Vagina (tissue), 2 donors: ENCODE measurements at regions not wholly inside any gene's neighbourhood (a gene's known extent, or its start where the extent isn't known, plus 50 kb on each side); places are given as distances from the start of the nearest gene placed in this dataset.

Experiments
- DNase-seq, 2 donors: peaks; one replicate each; pipeline ENCODE4 v3.0.0-alpha.2; 2017; ENCODE audit errors: extremely low spot score in 2 of 2
- H3K27ac ChIP-seq: fragments of 200-600 bp; sonication (generic); one replicate; pipeline ENCODE4 v1.5.1; 2019
- H3K27me3 ChIP-seq: fragments of 200-600 bp; sonication (generic); one replicate; pipeline ENCODE4 v1.5.1; 2019
- H3K36me3 ChIP-seq, 2 donors: fragments of 200-600 bp; sonication (generic); one replicate each; pipeline ENCODE4 v1.5.1; 2017 to 2019
- H3K4me1 ChIP-seq: fragments of 200-600 bp; sonication (generic); one replicate; pipeline ENCODE4 v1.5.1; 2019
- H3K4me3 ChIP-seq, 2 donors: fragments of 200-600 bp; sonication (generic); 1 replicate in 1 of 2; 2 replicates in 1 of 2; pipeline ENCODE4 v1.5.1; 2016 to 2019
- H3K9me3 ChIP-seq: fragments of 200-600 bp; sonication (generic); one replicate; pipeline ENCODE4 v1.5.1; 2019
- POLR2A ChIP-seq, 2 donors: fragments of 450-650 bp; IDR thresholded peaks; one replicate each; pipeline ENCODE4 v1.6.1; 2017; ENCODE audit warnings: antibody characterized with exemption in 2 of 2, mild to moderate bottlenecking in 2 of 2, moderate library complexity in 2 of 2
- POLR2AphosphoS5 ChIP-seq, 2 donors: sonication (generic); formaldehyde crosslinking; IDR thresholded peaks; one replicate each; pipeline ENCODE4 v1.9.0; 2017; ENCODE audit warnings: antibody characterized with exemption in 2 of 2, mild to moderate bottlenecking in 2 of 2, low read depth in 1 of 2; ENCODE audit not compliant: insufficient read depth in 1 of 2
- intact Hi-C: fragments of 100-400 bp; cut with DNase I; formaldehyde crosslinking; loops from one replicate; pipeline ENCODE4 v1.15.1; 2023
- TF ChIP-seq, protein P1 (sequence below), 3 experiments: fragments of 450-650 bp in 2 of 3; fragments of 200-600 bp in 1 of 3; sonication (generic) in 1 of 3; IDR thresholded peaks; one replicate each; pipeline ENCODE4 v1.5.1; 2017 to 2019; ENCODE audit warnings: antibody characterized with exemption in 3 of 3, mild to moderate bottlenecking in 2 of 3, moderate library complexity in 2 of 3

DNA sequence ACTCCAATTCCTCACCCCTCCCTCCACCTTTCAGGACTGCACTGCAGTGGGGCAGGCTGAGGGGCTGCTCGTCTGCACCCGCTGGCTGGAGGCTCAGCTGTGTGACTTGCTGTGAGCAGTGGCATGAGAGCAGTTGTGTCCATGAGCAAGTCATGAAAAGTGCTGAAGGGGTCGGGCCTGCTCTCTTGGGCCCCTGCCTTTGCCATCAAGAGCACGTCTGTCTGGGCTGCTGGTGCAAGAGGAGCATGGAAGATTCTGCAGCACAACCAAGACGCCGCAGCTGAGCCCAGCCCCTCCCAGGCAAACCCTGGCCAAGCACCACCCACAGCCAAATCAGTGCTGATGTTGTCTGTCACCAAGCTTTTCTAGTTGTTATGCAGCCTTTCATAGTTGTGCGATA lies 284.3 kb downstream of the TCERG1L start:
- Histone ChIP-seq H3K4me1 (no peaks in the 10 kb centered on the region), H3K27me3 (no peaks in the 10 kb centered on the region)

DNA sequence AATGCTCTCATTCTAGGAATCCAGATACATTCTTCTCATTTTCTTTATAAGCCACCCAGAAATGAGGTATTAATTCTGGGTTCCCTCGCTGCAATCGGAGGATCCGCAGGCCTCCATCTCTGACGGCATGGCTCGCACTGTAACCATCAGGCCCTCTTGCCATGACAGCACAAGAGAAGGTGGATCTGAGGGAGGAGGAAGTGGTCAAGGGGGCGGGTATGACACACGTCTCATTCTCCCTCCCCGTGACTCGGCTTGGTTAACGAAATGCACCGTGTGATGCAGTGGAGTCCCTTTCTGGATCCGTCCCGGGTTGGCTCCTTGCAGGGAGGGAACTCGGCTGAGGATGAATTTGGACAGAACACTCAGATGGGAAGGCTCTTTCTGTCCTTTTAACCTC lies 280.2 kb downstream of the TCERG1L start:
- TF ChIP-seq POLR2AphosphoS5 (IDR thresholded peaks at IDR 0.05; ENCODE audit: insufficient read depth in 1 of 2, low read depth in 1 of 2) (no peak), POLR2A (IDR thresholded peaks at IDR 0.05) (no peak)
- TF ChIP-seq, protein P1, sequence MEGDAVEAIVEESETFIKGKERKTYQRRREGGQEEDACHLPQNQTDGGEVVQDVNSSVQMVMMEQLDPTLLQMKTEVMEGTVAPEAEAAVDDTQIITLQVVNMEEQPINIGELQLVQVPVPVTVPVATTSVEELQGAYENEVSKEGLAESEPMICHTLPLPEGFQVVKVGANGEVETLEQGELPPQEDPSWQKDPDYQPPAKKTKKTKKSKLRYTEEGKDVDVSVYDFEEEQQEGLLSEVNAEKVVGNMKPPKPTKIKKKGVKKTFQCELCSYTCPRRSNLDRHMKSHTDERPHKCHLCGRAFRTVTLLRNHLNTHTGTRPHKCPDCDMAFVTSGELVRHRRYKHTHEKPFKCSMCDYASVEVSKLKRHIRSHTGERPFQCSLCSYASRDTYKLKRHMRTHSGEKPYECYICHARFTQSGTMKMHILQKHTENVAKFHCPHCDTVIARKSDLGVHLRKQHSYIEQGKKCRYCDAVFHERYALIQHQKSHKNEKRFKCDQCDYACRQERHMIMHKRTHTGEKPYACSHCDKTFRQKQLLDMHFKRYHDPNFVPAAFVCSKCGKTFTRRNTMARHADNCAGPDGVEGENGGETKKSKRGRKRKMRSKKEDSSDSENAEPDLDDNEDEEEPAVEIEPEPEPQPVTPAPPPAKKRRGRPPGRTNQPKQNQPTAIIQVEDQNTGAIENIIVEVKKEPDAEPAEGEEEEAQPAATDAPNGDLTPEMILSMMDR (IDR thresholded peaks at IDR 0.05): no peak
- intact Hi-C loops: no loop called here
- Histone ChIP-seq H3K27ac (no peak overlapping the region), H3K4me3 (no peak overlapping the region), H3K4me1 (peaks cover 5% of the 10 kb centered on the region), H3K36me3 (no peaks in the 10 kb centered on the region), H3K9me3 (no peaks in the 10 kb centered on the region), H3K27me3 (no peaks in the 10 kb centered on the region)
- DNase-seq: no peak

More for the DNA sequence above, 284.3 kb downstream of the TCERG1L start:
- no peak for TF ChIP-seq POLR2AphosphoS5 (IDR thresholded peaks at IDR 0.05; ENCODE audit: insufficient read depth in 1 of 2, low read depth in 1 of 2)
- TF ChIP-seq POLR2A (IDR thresholded peaks at IDR 0.05): no peak
- TF ChIP-seq, protein P1 (IDR thresholded peaks at IDR 0.05): no peak
- no peak overlapping the region for H3K4me3 ChIP-seq
- no peaks in the 10 kb centered on the region for H3K36me3 ChIP-seq
- DNase-seq: peak in 1 of 2 donors; percentile 88
- intact Hi-C loops: no loop called here
- H3K27ac ChIP-seq: no peak overlapping the region
- no peaks in the 10 kb centered on the region for H3K9me3 ChIP-seq

DNA sequence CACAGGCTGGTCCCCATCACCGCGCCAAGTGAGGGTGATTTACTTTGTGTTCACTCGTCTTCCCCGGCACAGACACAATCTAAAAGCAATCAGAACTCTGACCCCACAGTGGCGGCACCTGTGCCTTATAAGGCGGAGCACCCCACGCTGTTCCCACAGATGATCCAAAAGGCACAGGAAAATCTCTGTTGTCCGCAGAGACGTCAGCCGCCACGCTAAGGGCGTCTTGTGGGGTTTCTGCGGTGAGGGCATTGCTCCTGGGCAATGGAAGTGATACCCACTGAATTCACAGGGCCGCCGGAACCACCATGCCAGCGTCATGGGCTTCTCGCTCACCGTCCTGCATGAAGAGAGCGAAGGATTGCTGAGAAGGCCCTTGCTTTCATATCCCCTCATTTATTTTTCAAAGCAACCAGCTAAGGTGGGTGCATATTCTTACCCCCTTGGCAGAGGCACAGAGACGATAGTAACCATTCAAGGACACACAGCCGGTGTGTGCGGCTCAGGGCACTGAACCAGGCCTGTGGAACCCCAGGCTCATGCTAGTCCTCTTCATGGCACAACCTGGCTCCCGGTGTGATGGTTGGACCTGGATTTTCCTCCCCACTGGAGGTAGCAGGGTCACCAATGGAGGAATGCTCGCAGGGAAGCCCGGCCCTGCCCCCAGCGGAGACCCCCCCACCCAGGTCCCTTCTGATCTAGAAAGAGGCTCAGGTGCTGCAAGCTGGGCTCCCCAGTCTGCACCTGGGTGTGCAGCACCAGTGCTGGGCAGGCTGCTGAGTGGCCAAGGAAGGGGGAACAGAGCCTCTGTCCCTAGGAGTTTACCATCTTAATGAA lies 279.0 kb downstream of the TCERG1L start:
- Histone ChIP-seq H3K36me3 (no peaks in the 10 kb centered on the region), H3K4me1 (peaks cover 5% of the 10 kb centered on the region), H3K9me3 (no peaks in the 10 kb centered on the region), H3K27ac (no peak overlapping the region), H3K27me3 (no peaks in the 10 kb centered on the region), H3K4me3 (no peak overlapping the region)
- DNase-seq: no peak
- intact Hi-C loops: no loop called here
- TF ChIP-seq, protein P1 (IDR thresholded peaks at IDR 0.05): no peak
- TF ChIP-seq POLR2A (IDR thresholded peaks at IDR 0.05) (no peak), POLR2AphosphoS5 (IDR thresholded peaks at IDR 0.05; ENCODE audit: insufficient read depth in 1 of 2, low read depth in 1 of 2) (no peak)

DNA sequence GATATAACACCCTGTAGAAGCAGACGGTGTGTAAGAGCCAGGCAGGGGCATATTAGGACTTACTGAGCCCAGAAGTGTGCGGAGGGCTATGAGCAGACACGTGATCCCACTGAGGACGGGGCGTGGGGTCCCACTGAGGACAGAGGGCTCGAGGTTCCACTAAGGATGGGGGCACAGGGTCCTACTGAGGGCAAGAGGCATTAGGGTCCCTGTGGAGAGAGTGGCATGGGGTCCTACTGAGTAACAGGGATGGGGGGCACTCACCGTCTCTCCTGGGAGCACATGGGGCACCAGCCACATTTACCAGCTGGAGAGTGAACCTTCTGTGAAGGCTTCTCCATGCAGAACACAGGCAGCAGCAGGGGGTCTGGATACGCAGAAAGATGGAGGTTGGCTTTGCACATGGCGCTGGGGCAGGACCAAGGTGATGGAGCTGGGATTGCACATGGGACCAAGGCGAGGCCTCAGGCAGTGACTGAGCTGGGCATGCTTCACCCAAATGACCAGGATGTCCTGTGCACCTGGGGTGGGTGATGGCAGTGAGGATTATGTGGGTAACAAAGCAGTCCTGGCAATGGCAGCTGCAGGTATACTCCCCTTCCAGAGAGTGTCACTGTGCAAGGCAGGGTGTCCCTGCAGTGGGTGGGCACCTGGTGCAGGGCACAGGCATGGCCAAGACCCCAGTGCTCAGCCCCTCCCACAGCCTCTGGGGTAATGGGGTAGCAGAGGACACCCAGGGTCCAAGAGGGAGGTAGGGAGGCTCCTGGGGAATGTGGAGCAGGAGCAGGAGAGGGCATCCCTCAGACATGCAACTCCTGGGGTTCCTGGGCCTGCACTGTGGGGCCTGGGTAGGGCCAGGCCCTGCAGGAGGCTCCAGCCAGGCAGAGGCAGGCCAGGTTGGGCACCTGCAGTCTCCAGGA lies 278.1 kb downstream of the TCERG1L start:
- no peak for TF ChIP-seq POLR2A (IDR thresholded peaks at IDR 0.05)
- Histone ChIP-seq H3K4me3 (no peak overlapping the region), H3K4me1 (peaks cover 5% of the 10 kb centered on the region), H3K27ac (no peak overlapping the region), H3K36me3 (no peaks in the 10 kb centered on the region), H3K9me3 (no peaks in the 10 kb centered on the region), H3K27me3 (no peaks in the 10 kb centered on the region)
- DNase-seq: no peak
- intact Hi-C loops: no loop called here

DNA sequence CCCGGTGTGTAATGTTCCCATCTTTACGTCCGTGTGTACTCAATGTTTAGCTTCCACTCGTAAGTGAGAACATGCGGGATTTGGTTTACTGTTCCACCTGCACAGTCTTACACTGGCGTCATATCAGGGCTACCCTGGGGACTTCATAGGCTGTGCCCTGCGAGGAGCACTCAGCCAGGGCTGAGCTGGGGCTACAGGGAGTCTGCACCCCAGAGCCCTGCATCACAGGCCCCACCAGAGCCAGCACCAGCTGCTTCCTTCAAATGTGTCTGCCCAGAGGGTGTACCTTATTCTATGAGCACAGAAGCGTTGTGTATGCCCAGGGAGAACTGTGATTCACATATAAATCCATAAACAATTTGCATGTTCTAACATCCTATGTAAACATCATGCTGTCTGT lies 277.1 kb downstream of the TCERG1L start:
- DNase-seq: no peak
- H3K4me1 ChIP-seq: peaks cover 5% of the 10 kb centered on the region
- no peaks in the 10 kb centered on the region for H3K9me3 ChIP-seq
- no peaks in the 10 kb centered on the region for H3K27me3 ChIP-seq
- no peak for TF ChIP-seq POLR2AphosphoS5 (IDR thresholded peaks at IDR 0.05; ENCODE audit: insufficient read depth in 1 of 2, low read depth in 1 of 2)
- TF ChIP-seq POLR2A (IDR thresholded peaks at IDR 0.05): no peak
- TF ChIP-seq, protein P1 (IDR thresholded peaks at IDR 0.05): no peak
- no peak overlapping the region for H3K4me3 ChIP-seq
- no peak overlapping the region for H3K27ac ChIP-seq
- intact Hi-C loops: no loop called here
- no peaks in the 10 kb centered on the region for H3K36me3 ChIP-seq
